ENCODE measurements at regions not wholly inside any gene's neighbourhood (a gene's known extent, or its start where the extent isn't known, plus 50 kb on each side); places are given as distances from the start of the nearest gene placed in this dataset.

GRCh38 chr4:173696551-173696950 lies 166.5 kb upstream of the HAND2 start:
- TF ChIP-seq CTCF (IDR thresholded peaks at IDR 0.05) (no peak), POLR2A (IDR thresholded peaks at IDR 0.05) (no peak)

Measured in heart left ventricle (tissue), 13 donors.